Motor neuron (in vitro differentiated cells): ENCODE measurements at regions not wholly inside any gene's neighbourhood (a gene's known extent, or its start where the extent isn't known, plus 50 kb on each side); places are given as distances from the start of the nearest gene placed in this dataset.

Experiments used
- ATAC-seq, 8 experiments: fragments of 200-7000 bp; cut with Tn5 transposase; replicated peaks in 6 of 8; 2 replicates each; pipeline ENCODE4 v1.8.0; 2021; ENCODE audit warnings: mild to moderate bottlenecking in 8 of 8, moderate library complexity in 8 of 8
- H3K27ac ChIP-seq, 2 donors: fragments of 250-450 bp; sonication (Bioruptor Pico); 2 replicates each; pipeline ENCODE4 v1.9.0; 2021; ENCODE audit warnings: antibody characterized with exemption in 2 of 2, mild to moderate bottlenecking in 2 of 2, moderate library complexity in 1 of 2
- H3K4me1 ChIP-seq, 2 donors: fragments of 250-450 bp; sonication (Bioruptor Pico); replicated peaks in 1 of 2; 2 replicates each; pipeline ENCODE4 v1.6.1; 2021; ENCODE audit warnings: antibody characterized with exemption in 2 of 2, mild to moderate bottlenecking in 2 of 2, moderate library complexity in 1 of 2
- H3K4me3 ChIP-seq, 5 donors: fragments of 250-450 bp; sonication (Bioruptor Pico); 2 replicates each; pipeline ENCODE4 v1.9.0; 2021; ENCODE audit warnings: antibody characterized with exemption in 5 of 5, mild to moderate bottlenecking in 5 of 5, moderate library complexity in 4 of 5
- WGBS, 10 experiments: fragments of 450-650 bp; shearing (Covaris generic); methylation state at CpG; one replicate each; pipeline ENCODE4 v1.0.0; 2022; 5-methylcytosine and 5-hydroxymethylcytosine counted together
- in situ Hi-C, 9 experiments: fragments of 400-800 bp; cut with MboI; loops; one replicate each; pipeline ENCODE4 v1.15.0; 2021; ENCODE audit warnings: low sequenced_read_pairs in 9 of 9, low pct_unique_long_range_greater_than_20kb in 2 of 9; ENCODE audit not compliant: unreplicated experiment in 9 of 9

- Histone ChIP-seq H3K4me3 (no peak overlapping the region), H3K27ac (peak overlapping the region in 1 of 2 donors; percentile 12), H3K4me1 (peaks cover 28 to 37% of the 10 kb centered on the region in 2 donors)
- 5 to 80% (median 70%) methylated on average over 1 to 7 of the region's 8 CpGs; no CpG with 5 or more reads in 4 of the 10 experiments for whole genome bisulfite sequencing, 10 experiments
- ATAC-seq: peak in 4 of 8 experiments; percentile 27 to 63 (median 52)
- in situ Hi-C loops: loop anchor here in 1 of 9 experiments (25.0 kb wide), 1 partner anchor 106 kb away; the partner anchor contains the start of gene DACT2
These were observed 113.4 kb downstream of the DACT2 start for GRCh38 chr6:168206186-168206585.

- Histone ChIP-seq H3K27ac (no peak overlapping the region), H3K4me3 (no peak overlapping the region), H3K4me1 (peaks cover 10 to 11% of the 10 kb centered on the region in 2 donors)
- in situ Hi-C loops: loop anchor here in 1 of 9 experiments (25.0 kb wide), 1 partner anchor 111 kb away; the partner anchor contains the start of gene DACT2
- ATAC-seq: no peak
- 0 to 100% (median 30%) methylated on average over 1 to 3 of the region's 5 CpGs; no CpG with 5 or more reads in 7 of the 10 experiments for WGBS, 10 experiments
These were observed 117.8 kb downstream of the DACT2 start for GRCh38 chr6:168201799-168202198.

GRCh38 chr6:168201383-168201782 lies 118.2 kb downstream of the DACT2 start:
- Histone ChIP-seq H3K27ac (no peak overlapping the region), H3K4me3 (no peak overlapping the region), H3K4me1 (peaks cover 6 to 7% of the 10 kb centered on the region in 2 donors)
- in situ Hi-C loops: loop anchor here in 1 of 9 experiments (25.0 kb wide), 1 partner anchor 111 kb away; the partner anchor contains the start of gene DACT2
- WGBS, 10 experiments: 0 to 61% (median 43%) methylated on average over 1 to 7 of the region's 7 CpGs; no CpG with 5 or more reads in 3 of the 10 experiments
- peak in 2 of 8 experiments; percentile 18 to 42 for ATAC-seq

GRCh38 chr6:168200571-168201134 lies 118.9 kb downstream of the DACT2 start:
- 0 to 100% (median 89%) methylated on average over 1 to 8 of the region's 8 CpGs; no CpG with 5 or more reads in 1 of the 10 experiments for WGBS, 10 experiments
- H3K4me3 ChIP-seq: no peak overlapping the region
- ATAC-seq: no peak
- in situ Hi-C loops: loop anchor here in 1 of 9 experiments (25.0 kb wide), 1 partner anchor 112 kb away; the partner anchor contains the start of gene DACT2
- H3K4me1 ChIP-seq: no peaks in the 10 kb centered on the region
- no peak overlapping the region for H3K27ac ChIP-seq

- in situ Hi-C loops: no loop called here
- 20 to 100% (median 92%) methylated on average over 1 to 6 of the region's 21 CpGs; no CpG with 5 or more reads in 4 of the 10 experiments for WGBS, 10 experiments
- Histone ChIP-seq H3K4me1 (no peaks in the 10 kb centered on the region), H3K4me3 (no peak overlapping the region), H3K27ac (no peak overlapping the region)
- no peak for ATAC-seq
These were observed 119.5 kb upstream of the FRMD1 start for GRCh38 chr6:168198302-168199180.

GRCh38 chr6:168197636-168198301 lies 118.8 kb upstream of the FRMD1 start:
- H3K4me3 ChIP-seq: no peak overlapping the region
- in situ Hi-C loops: no loop called here
- H3K27ac ChIP-seq: no peak overlapping the region
- peaks cover 0 to under 1% of the 10 kb centered on the region in 2 donors for H3K4me1 ChIP-seq
- ATAC-seq: no peak
- WGBS, 10 experiments: 63 to 100% (median 90%) methylated on average over 1 to 7 of the region's 10 CpGs; no CpG with 5 or more reads in 5 of the 10 experiments

- peaks cover 5 to 8% of the 10 kb centered on the region in 2 donors for H3K4me1 ChIP-seq
- no peak overlapping the region for H3K27ac ChIP-seq
- no peak overlapping the region for H3K4me3 ChIP-seq
- in situ Hi-C loops: no loop called here
- 46 to 93% (median 83%) methylated on average over 2 to 18 of the region's 25 CpGs; no CpG with 5 or more reads in 2 of the 10 experiments for WGBS, 10 experiments
- no peak for ATAC-seq
These were observed 118.0 kb upstream of the FRMD1 start for GRCh38 chr6:168196881-168197635.

- H3K4me1 ChIP-seq: peaks cover 9 to 14% of the 10 kb centered on the region in 2 donors
- no peak overlapping the region for H3K4me3 ChIP-seq
- ATAC-seq: peak in 1 of 8 experiments; percentile 55
- no peak overlapping the region for H3K27ac ChIP-seq
- 49 to 79% (median 73%) methylated on average over 2 to 12 of the region's 14 CpGs; no CpG with 5 or more reads in 1 of the 10 experiments for WGBS, 10 experiments
- in situ Hi-C loops: no loop called here
These were observed 117.4 kb upstream of the FRMD1 start for GRCh38 chr6:168196385-168196860.

GRCh38 chr6:168195712-168196111 lies 116.7 kb upstream of the FRMD1 start:
- peaks cover 9 to 16% of the 10 kb centered on the region in 2 donors for H3K4me1 ChIP-seq
- WGBS, 10 experiments: 20 to 100% (median 80%) methylated on average over 1 to 9 of the region's 10 CpGs; no CpG with 5 or more reads in 2 of the 10 experiments
- H3K27ac ChIP-seq: no peak overlapping the region
- in situ Hi-C loops: no loop called here
- no peak overlapping the region for H3K4me3 ChIP-seq
- ATAC-seq: no peak

- no peak overlapping the region for H3K4me3 ChIP-seq
- peaks cover 9 to 16% of the 10 kb centered on the region in 2 donors for H3K4me1 ChIP-seq
- ATAC-seq: no peak
- 20 to 89% (median 80%) methylated on average over 1 to 10 of the region's 19 CpGs; no CpG with 5 or more reads in 3 of the 10 experiments for WGBS, 10 experiments
- H3K27ac ChIP-seq: no peak overlapping the region
- in situ Hi-C loops: no loop called here
These were observed 115.9 kb upstream of the FRMD1 start for GRCh38 chr6:168194732-168195567.
